Daoy (cell line): ENCODE measurements at regions not wholly inside any gene's neighbourhood (a gene's known extent, or its start where the extent isn't known, plus 50 kb on each side); places are given as distances from the start of the nearest gene placed in this dataset.

Experiments
- DNase-seq: peaks from one replicate; pipeline ENCODE4 v3.0.0-alpha.2; 2015; ENCODE audit warnings: low read depth

GRCh38 chr6:111957623-111958315 lies 84.5 kb upstream of the FYN start:
- DNase-seq: peak; percentile 31

- no peak for DNase-seq
Measured at GRCh38 chr6:111958534-111958933, 85.3 kb upstream of the FYN start.

GRCh38 chr6:111959766-111960165 lies 86.5 kb upstream of the FYN start:
- DNase-seq: no peak

GRCh38 chr6:111967131-111967530 lies 86.8 kb upstream of the CCN6 start:
- DNase-seq: no peak

- no peak for DNase-seq
Measured at GRCh38 chr6:111970426-111970825, 83.5 kb upstream of the CCN6 start.

- no peak for DNase-seq
Measured at GRCh38 chr6:111971181-111971841, 82.6 kb upstream of the CCN6 start.

- no peak for DNase-seq
Measured at GRCh38 chr6:111971866-111972532, 81.9 kb upstream of the CCN6 start.

- DNase-seq: no peak
Measured at GRCh38 chr6:111972745-111973117, 81.2 kb upstream of the CCN6 start.

GRCh38 chr6:111973118-111973761 lies 80.7 kb upstream of the CCN6 start:
- DNase-seq: peak; percentile 93

GRCh38 chr6:111973927-111974639 lies 79.8 kb upstream of the CCN6 start:
- peak; percentile 28 for DNase-seq

GRCh38 chr6:111975466-111975865 lies 78.4 kb upstream of the CCN6 start:
- no peak for DNase-seq

- no peak for DNase-seq
Measured at GRCh38 chr6:111976139-111976538, 77.8 kb upstream of the CCN6 start.

- no peak for DNase-seq
Measured at GRCh38 chr6:111978532-111979149, 75.3 kb upstream of the CCN6 start.

GRCh38 chr6:111979633-111980032 lies 74.3 kb upstream of the CCN6 start:
- no peak for DNase-seq

GRCh38 chr6:111980143-111980542 lies 73.8 kb upstream of the CCN6 start:
- DNase-seq: no peak

GRCh38 chr6:111980971-111981840 lies 72.7 kb upstream of the CCN6 start:
- no peak for DNase-seq

GRCh38 chr6:111982681-111983080 lies 71.2 kb upstream of the CCN6 start:
- DNase-seq: no peak

GRCh38 chr6:111983193-111983592 lies 70.7 kb upstream of the CCN6 start:
- DNase-seq: no peak

- no peak for DNase-seq
Measured at GRCh38 chr6:111984081-111984480, 69.8 kb upstream of the CCN6 start.

- no peak for DNase-seq
Measured at GRCh38 chr6:111984516-111985201, 69.2 kb upstream of the CCN6 start.
